GM21529 (cell line): ENCODE measurements at regions not wholly inside any gene's neighbourhood (a gene's known extent, or its start where the extent isn't known, plus 50 kb on each side); places are given as distances from the start of the nearest gene placed in this dataset.

Source experiments
- ATAC-seq: cut with Tn5 transposase; IDR thresholded peaks from one replicate; pipeline ENCODE4 v1.9.1; 2021; ENCODE audit not compliant: unreplicated experiment

DNA sequence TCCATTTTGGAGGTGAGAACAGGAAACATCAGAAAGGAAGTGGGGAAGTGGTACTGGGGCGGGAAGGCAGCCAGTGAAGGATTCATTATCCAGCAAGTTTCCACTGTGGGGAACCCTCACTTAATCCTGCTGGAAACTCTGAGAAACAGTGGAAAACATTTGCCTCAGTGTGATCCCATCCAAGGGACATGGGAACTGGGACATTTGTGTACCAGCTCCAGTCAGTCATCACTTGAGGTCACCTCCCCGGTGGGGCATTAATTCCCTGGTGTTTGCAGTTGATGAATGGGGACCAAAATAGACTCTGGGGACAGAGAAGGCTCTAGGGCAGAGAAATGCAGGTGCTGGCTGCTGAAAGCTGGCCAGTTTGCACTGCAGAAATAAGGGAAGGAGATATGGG lies 599.9 kb downstream of the BUD13 start:
- ATAC-seq = no peak

DNA sequence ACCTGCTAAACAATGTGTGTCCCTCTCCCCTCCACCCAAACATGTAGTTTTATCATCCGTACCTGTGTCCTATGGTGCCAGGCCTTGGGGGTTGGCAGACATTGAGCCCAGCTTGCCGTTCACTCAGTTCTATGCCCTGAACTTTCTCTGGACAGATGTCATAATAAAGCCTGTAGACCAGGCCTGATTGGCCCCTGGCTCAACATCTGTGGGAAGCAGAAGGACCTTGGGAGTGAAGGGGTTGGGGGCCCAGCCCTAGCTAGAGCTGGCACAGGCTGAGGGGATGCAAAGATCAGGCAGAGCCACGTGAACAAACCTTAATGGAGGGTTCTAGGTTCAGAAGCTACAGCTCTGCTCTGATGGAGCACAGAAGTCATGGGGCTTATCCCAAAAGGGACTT lies 600.6 kb downstream of the BUD13 start:
- ATAC-seq = no peak

DNA sequence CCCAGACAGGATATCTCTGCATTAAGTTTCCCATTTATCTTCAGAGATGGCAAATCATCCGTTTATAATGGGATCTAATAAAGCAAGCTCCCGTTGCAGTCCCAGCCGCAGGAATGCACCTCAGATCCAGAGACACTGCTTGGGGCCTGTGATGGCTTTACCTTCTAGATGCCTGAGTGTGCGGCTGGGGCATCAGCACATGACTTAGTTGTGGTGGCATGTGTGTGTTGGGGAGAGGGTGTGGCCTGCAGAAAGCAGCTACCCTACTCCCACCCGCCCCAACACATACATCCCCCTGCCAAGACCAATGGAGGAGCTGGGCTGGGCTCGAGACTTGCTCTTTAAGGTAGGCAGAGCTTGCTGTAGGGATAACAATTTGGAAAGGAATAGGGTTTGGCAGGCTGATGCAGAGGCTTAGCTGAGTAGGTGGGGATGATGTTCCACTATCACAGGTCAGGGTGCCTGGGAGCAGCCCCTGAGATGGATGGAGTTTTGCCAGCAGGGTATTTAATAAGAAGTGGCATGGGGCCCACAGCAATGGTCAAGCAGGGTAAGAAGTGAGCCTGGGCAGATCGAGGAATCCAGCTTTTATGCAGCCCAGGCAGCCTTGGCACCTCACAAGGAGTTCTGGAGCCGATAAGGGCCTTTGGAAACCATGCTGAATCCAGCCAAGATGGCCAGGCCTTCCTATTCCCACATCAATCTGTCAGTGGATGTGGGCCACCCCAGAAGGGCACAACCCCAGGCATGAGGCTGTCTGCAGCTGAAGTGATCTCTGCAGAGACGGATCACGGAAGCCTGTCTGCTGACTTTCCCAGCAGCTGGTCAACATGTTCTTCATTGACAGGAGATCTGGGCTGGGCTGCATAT lies 601.3 kb downstream of the BUD13 start:
- ATAC-seq = no peak

DNA sequence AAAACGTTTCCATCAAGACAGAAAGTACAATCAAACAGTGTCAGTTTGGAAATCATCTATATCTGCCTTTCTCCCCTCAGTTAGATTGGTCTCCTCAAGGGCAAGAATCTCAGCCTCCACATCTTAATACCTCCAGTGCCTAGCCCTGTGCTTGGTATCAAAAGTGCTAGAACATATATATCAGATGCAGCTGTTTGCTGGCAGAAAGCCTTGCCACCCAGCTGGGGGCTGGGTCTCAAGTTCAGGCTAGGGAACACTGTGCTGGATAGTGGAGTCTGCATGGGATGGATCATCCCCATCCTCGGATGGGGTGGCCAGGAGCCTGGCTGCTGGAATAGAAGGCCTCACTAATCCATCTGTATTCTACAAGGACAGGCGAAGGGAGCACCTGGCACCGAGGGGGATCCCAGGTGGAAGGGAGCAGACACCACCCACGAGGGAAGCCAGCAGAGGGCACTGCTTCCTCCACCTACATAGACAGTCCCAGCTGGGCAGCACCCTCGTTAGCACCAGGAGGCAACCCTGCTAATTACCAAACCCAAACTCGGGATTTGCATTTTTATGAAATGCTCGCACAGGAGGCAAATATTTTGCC lies 602.2 kb downstream of the BUD13 start:
- ATAC-seq = no peak

DNA sequence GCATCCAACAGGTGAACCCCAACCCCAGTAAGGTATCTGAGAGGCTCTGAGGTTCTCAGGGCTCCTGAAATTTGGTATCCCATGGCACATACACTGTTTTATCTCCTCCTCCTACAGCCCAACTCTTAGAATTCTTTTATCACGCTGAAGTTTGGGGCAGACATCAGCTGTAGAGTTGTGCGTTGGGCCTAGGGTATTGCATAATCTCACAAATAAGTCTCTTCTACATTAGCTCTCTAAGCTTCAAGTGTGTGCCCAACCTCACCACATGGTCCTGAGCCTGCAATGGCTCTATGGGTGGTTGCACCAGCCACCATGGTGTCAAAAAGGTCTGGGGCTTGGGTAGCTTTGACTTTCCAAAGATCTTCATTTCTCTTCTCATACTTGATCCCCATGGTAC lies 603.0 kb downstream of the BUD13 start:
- ATAC-seq = no peak

DNA sequence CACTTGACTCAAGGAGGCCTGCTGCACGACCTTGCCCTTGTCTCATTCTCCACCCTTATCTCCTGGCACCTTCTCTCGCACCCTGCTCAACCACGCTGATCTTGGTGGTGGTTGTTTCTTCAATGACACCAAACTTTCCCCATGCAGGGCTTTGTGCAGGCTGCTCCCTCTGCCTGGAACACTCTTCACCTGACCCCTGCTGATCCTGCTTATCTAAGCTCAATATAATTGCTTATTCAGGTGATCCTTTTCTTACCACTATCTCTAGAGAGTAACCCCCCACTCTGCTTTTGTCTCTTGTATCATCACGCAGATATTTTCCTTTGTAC lies 604.4 kb downstream of the BUD13 start:
- ATAC-seq = no peak

DNA sequence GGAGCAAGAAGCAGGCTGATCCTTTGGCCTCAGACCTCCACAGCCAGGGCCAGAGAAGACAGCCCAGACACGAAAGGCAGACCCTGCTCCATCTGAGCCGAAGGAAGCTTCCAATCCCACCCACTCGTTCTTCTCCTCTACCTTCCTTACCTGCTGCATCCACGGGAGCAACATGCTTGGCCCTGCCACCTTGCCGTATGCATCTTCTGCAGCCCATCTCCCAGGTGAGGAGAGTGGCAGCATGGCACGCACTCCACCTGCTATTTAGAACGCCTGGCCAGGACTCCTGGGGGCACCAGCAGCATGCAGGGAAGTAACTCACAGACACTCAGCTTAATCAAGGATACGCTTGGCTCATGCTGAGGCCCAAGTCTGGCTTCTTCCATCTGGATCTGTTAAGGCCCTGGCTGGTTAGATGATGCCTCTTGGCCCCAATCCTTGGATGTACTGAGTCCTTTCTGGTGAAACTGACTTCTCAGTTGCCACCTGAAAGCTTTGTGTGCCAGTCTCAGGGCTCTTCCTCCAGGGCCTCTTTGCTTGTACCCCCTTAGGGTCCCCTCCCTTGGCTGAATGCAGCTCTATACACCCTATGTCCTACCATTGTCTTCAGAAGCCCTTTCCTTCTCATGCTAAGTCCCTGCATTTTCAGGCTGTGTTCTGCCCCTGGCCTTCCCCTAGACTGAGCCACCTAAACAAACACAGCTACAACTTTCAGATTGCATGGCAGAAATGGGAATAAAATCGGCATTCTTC lies 604.9 kb downstream of the BUD13 start:
- no peak for ATAC-seq

DNA sequence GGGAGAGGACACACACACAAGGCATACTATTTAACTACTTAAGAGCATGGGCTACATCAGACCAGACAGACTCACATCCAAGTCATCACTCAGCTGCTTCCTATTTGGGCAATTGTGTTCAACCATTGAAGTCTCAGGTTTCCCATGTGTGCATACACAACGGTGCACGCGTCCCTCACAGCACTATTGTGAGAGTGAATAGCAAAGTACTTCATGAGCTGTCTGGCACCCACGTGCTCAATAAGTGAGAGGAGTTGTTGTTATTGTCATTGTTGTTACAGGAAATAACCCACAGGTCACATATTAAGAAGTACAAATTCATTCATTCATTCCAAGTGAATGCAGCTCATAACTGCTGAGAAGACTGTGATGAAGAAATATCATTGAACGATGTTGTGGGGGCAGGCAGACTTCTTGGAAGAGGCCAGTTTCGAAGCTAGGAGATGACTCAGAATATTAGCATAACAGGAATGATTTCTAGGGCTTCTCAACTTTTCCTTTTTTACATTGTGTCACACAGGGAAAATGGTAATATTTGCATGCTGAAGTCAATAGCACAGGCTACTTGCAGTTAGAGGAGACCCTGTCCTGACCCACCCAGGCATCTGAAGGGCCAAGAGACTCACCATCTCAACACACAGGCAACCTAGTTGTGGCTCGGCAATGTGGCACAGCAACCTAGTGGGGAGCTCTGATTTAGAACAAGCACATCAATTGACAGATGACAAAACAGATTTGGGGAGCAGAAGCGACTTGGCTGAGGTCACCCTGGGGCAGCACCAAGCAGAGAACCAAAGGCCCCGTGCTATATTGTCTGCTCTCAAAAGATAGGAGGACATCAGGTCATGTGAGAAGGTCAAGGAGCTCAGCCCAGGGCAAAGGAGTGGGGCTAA lies 606.0 kb downstream of the BUD13 start:
- no peak for ATAC-seq

DNA sequence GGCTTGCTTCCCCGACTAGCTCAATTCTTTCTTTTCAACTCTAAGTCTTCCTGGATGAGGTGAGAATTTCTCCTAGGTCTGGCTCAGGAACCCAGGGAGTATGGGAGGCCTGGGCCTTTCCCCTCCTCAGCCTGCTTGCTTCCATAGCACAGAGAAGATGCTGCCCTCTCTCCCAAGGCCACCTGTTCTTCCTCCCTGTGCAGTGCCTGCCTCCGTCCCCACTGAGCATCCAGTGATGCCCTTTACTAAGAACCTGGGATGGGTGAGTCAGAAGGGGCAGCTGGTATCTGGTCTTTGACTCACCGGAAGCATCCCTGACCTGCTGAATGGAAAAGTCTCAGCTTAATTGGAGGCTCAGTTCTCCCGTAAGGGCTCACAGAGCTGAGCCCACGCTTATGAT lies 607.9 kb downstream of the BUD13 start:
- no peak for ATAC-seq

DNA sequence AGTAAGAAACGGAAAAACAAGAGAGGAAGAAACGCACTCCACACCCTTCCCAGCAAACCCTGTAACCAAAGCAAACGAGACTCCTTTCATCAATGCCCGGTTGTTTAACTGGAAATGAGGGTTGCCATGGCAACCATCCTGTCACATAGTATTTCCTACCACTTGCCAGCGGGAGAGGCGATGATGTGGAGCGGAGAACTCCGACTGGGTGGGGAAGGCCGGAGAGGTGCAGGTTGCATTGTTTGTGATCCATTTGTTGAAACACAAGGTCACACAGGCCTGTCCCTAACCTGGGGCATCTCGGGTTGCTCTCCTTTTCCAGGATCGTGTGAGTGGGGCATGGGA lies 609.9 kb downstream of the BUD13 start:
- ATAC-seq = no peak

DNA sequence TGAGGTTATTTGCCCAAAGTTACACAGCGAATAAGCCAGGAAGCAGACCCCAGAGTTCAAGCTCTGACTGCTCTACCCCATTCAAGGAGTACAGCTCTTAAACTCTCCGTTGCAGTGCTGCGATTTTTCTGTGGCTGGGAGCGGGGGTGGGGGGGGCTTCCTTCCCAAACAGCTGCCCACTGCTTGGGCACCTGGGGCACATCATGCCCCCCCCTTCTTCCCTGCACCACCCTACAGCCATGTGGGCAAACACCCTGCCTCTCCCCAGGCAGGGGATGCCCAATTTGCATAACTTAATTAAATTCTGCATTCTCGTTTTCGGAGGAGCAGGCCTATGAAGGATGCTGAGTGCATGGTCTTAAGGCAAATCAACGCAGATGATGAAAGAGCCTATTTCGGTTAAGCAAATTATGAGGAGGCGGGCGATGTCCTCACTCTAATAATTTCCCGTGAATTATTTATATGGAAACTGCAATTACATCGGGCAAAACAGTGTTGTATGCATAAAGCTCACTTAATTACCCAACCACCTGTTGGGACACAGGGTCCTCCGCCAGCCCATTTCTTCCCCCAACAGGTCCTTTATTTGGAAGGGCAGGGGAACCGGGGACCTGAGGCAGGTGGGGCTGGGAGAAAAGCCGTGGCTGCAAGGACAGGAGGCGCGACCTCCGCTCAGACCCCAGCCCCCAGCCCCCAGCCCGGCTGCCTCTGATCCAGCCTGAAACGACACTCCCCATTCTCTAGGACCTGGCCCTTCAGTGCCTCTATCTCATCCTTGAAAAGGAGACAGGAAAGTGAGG lies 610.5 kb downstream of the BUD13 start:
- ATAC-seq = no peak

DNA sequence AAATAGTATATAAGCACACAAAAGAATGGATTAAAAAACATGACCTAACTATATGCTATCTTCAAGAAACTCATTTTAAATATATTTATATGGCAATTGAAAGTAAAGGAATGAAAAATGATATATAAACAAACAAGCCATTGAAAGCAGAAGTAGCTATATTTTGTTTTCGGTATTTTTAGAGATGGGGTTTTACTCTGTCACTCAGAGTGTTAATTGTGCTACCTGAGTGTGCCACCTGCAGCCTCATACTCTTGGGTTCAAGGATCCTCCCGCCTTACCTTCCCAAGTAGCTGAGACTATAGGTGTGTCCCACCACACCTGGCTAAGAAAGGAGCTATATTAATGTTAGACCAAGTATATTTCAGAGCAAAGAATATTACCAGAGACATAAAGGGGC lies 624.1 kb downstream of the BUD13 start:
- no peak for ATAC-seq

DNA sequence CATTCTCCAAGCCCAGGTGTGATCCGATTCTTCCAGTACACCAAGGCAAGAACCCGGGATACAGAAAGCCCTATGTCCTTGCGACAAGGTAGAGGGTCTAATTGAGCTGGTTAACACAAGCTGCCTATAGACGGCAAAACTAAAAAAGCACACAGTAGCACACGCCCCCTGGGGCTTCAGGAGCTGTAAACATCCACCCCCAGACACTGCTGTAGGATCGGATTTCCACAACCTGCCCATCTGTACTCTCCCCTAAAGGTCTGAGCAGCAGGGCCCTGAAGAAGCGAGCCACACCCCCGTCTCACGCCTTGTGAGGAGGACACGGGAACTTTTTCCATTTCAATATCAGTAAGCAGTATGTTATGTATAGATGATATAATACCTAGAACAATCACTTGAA lies 624.7 kb downstream of the BUD13 start:
- no peak for ATAC-seq

DNA sequence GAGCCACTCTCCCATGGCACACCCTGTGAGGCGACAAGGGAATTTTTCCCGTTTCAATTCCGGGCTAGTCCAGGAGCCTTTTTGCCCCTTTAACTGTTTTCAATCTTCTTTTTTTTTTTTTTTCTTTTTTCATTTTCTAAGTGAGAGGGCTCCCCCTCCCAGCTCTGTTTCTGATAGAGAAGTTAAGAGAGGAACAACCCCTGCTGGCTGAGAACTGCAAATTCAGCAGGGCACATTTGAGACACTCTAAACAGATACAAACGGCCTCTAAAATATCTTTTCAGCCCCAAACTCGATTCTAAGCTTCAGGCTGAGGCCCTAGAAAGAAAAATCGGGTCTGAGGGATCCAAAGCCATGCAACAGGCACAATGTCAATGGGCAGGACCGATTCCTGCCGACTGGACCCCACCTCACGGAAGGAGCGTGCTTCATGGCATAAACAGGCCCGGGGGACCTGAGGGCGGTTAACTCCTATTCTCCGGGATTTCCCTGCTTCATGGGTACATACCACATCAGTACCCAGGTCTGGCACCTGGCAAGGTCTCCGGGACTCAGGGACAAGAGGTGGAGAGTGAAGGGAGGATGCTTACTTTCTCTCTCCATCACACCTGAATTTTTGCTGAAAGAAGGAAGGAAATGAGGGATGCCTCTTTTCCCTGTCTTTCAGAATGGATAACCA lies 627.5 kb downstream of the BUD13 start:
- ATAC-seq = no peak

DNA sequence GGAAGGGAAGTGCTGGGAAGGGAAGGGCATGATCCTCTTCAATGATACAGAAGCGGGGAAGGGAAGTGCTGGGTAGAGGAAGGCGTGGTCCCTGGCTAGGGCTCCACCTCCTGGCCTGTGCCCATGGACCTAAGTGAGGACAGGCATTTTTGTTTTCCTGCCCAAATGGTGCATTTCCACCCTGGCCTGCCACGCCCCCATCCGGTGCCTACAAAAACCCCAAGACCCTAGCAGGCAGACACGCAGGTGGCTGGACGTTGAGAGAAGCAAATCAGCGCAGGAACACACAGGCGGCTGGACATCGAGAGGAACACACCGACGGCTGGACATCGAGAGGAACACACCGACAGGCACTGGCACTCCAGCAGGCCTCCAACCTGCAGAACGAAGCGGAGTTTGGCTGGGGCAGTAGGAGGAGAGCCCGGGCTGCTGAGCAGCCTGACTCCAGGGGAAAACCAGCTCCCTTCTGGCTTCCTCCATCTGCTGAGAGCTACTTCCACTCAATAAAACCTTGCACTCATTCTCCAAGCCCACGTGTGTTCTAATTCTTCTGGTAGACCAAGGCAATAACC lies 628.3 kb downstream of the BUD13 start:
- ATAC-seq = no peak

DNA sequence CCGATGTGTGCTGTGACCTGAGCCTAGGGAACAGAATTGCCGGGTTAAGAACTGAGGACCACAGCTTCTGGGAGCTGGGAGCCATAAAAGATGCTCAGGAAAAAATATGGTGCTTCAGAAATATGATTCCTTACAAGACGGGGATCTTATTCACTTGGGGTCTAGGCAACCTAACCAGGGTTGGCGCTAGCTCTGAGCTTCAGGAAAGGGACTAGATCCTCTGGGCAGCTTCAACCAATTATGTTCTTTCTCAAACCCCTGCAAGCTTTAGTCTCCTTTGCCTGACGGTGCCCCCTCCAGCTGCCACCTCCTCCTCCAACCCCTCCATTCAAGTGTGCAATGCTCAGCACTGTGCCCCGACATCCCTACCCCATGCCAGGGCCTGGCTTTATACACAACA lies 634.1 kb upstream of the CADM1 start:
- ATAC-seq = no peak

DNA sequence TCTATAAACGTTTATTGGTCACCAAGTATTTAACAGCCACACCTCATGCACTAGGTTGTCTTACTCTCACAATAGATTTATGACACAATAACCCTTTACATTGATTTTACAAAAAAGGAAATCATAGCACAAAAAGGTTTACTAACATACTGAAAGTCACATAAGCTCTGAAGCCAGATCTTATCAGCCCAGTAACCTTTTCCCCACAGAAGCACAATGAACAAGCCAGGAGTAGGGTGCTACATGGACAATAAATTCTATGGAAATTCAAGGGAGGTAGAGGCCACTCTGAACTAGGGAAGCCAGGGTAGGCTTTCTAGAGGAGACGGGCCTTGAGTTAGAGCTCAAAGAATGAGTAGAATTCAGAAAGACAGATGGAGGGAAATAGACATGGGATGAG lies 633.5 kb upstream of the CADM1 start:
- no peak for ATAC-seq

DNA sequence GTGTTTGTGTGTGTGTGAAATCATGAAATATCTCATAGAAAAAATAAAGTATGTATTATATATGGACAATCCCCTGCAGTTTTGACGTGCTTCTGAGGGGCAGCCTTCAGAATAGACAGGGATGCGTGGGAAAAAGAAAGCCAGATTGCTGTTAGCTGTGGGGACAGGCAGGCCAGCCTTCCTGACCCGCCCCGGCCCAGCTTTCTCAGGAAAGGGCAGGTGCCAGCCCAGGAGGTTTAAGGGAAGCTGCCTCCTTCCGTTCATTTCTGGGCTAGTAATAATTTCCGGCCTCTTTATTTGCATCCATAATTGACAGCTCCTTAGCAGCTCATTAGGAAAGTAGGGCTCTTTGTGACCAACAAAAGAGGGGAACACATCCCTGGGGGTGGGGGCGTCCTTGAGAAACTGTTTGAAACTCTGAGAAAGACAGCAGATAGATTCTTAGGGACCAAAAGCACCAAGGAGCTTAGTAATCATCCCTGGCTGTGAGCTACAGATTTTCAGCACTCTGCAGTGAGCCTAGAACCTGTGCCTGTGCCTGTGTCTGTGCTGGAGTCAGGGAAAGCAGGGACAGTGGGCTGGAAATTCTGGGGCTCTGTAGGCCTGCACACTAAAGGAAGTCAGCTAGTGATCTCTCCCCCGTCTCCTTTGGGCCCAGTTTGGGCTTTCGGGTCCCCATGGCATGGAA lies 632.9 kb upstream of the CADM1 start:
- no peak for ATAC-seq

DNA sequence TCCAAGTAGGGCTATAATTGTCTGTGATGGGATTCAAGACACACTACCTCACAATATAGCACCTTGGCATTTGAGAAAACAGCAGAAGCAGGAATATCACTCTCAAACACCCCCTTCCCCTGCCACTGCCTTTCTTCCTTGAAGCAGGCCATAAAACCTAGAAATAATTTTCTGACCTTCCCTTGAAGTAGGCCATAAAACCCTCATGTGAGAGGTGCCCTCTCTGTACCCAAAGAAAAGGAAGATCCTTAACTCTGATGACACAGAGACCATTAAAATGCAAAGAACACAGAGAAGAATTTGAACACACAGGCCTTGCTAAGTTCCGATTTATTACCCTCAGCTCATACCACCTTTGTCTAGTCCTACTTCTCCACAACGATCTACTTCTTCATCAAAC lies 631.7 kb upstream of the CADM1 start:
- no peak for ATAC-seq
